Mammary epithelial cell (primary cell): ENCODE measurements at regions not wholly inside any gene's neighbourhood (a gene's known extent, or its start where the extent isn't known, plus 50 kb on each side); places are given as distances from the start of the nearest gene placed in this dataset.
"Not testable (repeated sequence)": the region's sequence is repeated elsewhere in the genome, so short reads cannot be mapped to it uniquely, and the experiment has no call there.

Experiments
- EZH2 ChIP-seq: IDR thresholded peaks from 2 replicates; pipeline ENCODE4 v1.6.1; 2012; ENCODE audit warnings: low read length, inconsistent platforms, borderline replicate concordance
- TF ChIP-seq, protein P1 (sequence below), 2 donors: IDR thresholded peaks in 1 of 2; conservative IDR thresholded peaks in 1 of 2; 2 replicates each; pipeline ENCODE4 v1.5.1; 2011 to 2012; ENCODE audit warnings: inconsistent platforms in 2 of 2, low read length in 2 of 2, mild to moderate bottlenecking in 2 of 2, control low read depth in 1 of 2, low read depth in 1 of 2; ENCODE audit not compliant: insufficient read depth in 1 of 2; ENCODE audit errors: extremely low read depth in 1 of 2

DNA sequence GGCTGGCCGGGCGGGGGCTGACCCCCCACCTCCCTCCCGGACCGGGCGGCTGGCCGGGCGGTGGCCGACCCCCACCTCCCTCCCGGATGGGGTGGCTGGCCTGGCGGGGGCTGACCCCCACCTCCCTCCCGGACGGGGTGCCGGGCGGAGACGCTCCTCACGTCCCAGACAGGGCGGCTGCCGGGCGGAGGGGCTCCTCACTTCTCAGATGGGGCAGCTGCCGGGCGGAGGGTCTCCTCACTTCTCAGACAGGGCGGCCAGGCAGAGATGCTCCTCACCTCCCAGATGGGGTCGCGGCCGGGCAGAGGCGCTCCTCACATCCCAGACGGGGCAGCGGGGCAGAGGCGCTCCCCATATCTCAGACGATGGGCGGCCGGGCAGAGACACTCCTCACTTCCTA lies 965.8 kb upstream of the DEFB115 start:
- TF ChIP-seq, protein P1, sequence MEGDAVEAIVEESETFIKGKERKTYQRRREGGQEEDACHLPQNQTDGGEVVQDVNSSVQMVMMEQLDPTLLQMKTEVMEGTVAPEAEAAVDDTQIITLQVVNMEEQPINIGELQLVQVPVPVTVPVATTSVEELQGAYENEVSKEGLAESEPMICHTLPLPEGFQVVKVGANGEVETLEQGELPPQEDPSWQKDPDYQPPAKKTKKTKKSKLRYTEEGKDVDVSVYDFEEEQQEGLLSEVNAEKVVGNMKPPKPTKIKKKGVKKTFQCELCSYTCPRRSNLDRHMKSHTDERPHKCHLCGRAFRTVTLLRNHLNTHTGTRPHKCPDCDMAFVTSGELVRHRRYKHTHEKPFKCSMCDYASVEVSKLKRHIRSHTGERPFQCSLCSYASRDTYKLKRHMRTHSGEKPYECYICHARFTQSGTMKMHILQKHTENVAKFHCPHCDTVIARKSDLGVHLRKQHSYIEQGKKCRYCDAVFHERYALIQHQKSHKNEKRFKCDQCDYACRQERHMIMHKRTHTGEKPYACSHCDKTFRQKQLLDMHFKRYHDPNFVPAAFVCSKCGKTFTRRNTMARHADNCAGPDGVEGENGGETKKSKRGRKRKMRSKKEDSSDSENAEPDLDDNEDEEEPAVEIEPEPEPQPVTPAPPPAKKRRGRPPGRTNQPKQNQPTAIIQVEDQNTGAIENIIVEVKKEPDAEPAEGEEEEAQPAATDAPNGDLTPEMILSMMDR (conservative IDR thresholded peaks at IDR 0.05 in 1 of 2, IDR thresholded peaks at IDR 0.05 in 1 of 2; ENCODE audit: extremely low read depth in 1 of 2, insufficient read depth in 1 of 2, low read depth in 1 of 2, low read length in 2 of 2), result not testable (repeated sequence)
- not testable (repeated sequence) for TF ChIP-seq EZH2
